HG02885 (cell line): ENCODE measurements at regions not wholly inside any gene's neighbourhood (a gene's known extent, or its start where the extent isn't known, plus 50 kb on each side); places are given as distances from the start of the nearest gene placed in this dataset.

ENCODE experiments used
- ATAC-seq: cut with Tn5 transposase; IDR thresholded peaks from one replicate; pipeline ENCODE4 v1.9.1; 2021; ENCODE audit warnings: mild to moderate bottlenecking; ENCODE audit not compliant: unreplicated experiment, poor library complexity

- no peak for ATAC-seq
Observed at GRCh38 chr13:79805317-79805716, 324.4 kb downstream of the NDFIP2 start.

- ATAC-seq: no peak
Observed at GRCh38 chr13:79803989-79804388, 323.0 kb downstream of the NDFIP2 start.

GRCh38 chr13:79803296-79803695 is 322.3 kb downstream of the NDFIP2 start:
- no peak for ATAC-seq

- no peak for ATAC-seq
Observed at GRCh38 chr13:79802389-79803085, 321.6 kb downstream of the NDFIP2 start.

- no peak for ATAC-seq
Observed at GRCh38 chr13:79799059-79799867, 318.3 kb downstream of the NDFIP2 start.

GRCh38 chr13:79796136-79796535 is 315.2 kb downstream of the NDFIP2 start:
- no peak for ATAC-seq

- ATAC-seq: no peak
Observed at GRCh38 chr13:79794931-79795330, 314.0 kb downstream of the NDFIP2 start.

GRCh38 chr13:79792716-79793115 is 311.8 kb downstream of the NDFIP2 start:
- no peak for ATAC-seq

- no peak for ATAC-seq
Observed at GRCh38 chr13:79791471-79792042, 310.6 kb downstream of the NDFIP2 start.

- ATAC-seq: no peak
Observed at GRCh38 chr13:79786176-79786575, 305.2 kb downstream of the NDFIP2 start.

- no peak for ATAC-seq
Observed at GRCh38 chr13:79782541-79783205, 301.7 kb downstream of the NDFIP2 start.

- ATAC-seq: no peak
Observed at GRCh38 chr13:79781829-79782540, 301.0 kb downstream of the NDFIP2 start.

GRCh38 chr13:79780240-79780639 is 299.3 kb downstream of the NDFIP2 start:
- ATAC-seq: peak; percentile 59

GRCh38 chr13:79779761-79780160 is 298.8 kb downstream of the NDFIP2 start:
- ATAC-seq: no peak

- ATAC-seq: peak; percentile 44
Observed at GRCh38 chr13:79778741-79779460, 297.9 kb downstream of the NDFIP2 start.

- ATAC-seq: no peak
Observed at GRCh38 chr13:79777504-79777903, 296.5 kb downstream of the NDFIP2 start.

- ATAC-seq: no peak
Observed at GRCh38 chr13:79776531-79777295, 295.8 kb downstream of the NDFIP2 start.

- ATAC-seq: no peak
Observed at GRCh38 chr13:79775830-79776229, 294.9 kb downstream of the NDFIP2 start.

- ATAC-seq: no peak
Observed at GRCh38 chr13:79772811-79773210, 291.9 kb downstream of the NDFIP2 start.
